ENCODE measurements at regions not wholly inside any gene's neighbourhood (a gene's known extent, or its start where the extent isn't known, plus 50 kb on each side); places are given as distances from the start of the nearest gene placed in this dataset.
A peak's percentile ranks its signal among the peaks of the same experiment; 100 is the strongest.

GRCh38 chr6:113562248-113562647 lies 294.9 kb upstream of the MARCKS start:
- DNase-seq (ENCODE audit: low read depth), result no peak

GRCh38 chr6:113564371-113565171 lies 292.6 kb upstream of the MARCKS start:
- peak; percentile 83 for DNase-seq (ENCODE audit: low read depth)

GRCh38 chr6:113565306-113565705 lies 291.8 kb upstream of the MARCKS start:
- peak; percentile 74 for DNase-seq (ENCODE audit: low read depth)

GRCh38 chr6:113570161-113570560 lies 287.0 kb upstream of the MARCKS start:
- DNase-seq (ENCODE audit: low read depth), result peak; percentile 17

- no peak for DNase-seq (ENCODE audit: low read depth)
These were observed 286.5 kb upstream of the MARCKS start for GRCh38 chr6:113570641-113571040.

- no peak for DNase-seq (ENCODE audit: low read depth)
These were observed 283.0 kb upstream of the MARCKS start for GRCh38 chr6:113574147-113574546.

- no peak for DNase-seq (ENCODE audit: low read depth)
These were observed 280.8 kb upstream of the MARCKS start for GRCh38 chr6:113576310-113576709.

- no peak for DNase-seq (ENCODE audit: low read depth)
These were observed 278.5 kb upstream of the MARCKS start for GRCh38 chr6:113578691-113579090.

- DNase-seq (ENCODE audit: low read depth), result no peak
These were observed 272.4 kb upstream of the MARCKS start for GRCh38 chr6:113584767-113585166.

- DNase-seq (ENCODE audit: low read depth), result peak; percentile 47
These were observed 271.9 kb upstream of the MARCKS start for GRCh38 chr6:113585246-113585645.

GRCh38 chr6:113586413-113587077 lies 270.6 kb upstream of the MARCKS start:
- peak; percentile 65 for DNase-seq (ENCODE audit: low read depth)

GRCh38 chr6:113587078-113587699 lies 270.0 kb upstream of the MARCKS start:
- no peak for DNase-seq (ENCODE audit: low read depth)

GRCh38 chr6:113588646-113589045 lies 268.5 kb upstream of the MARCKS start:
- DNase-seq (ENCODE audit: low read depth), result no peak

- peak; percentile 55 for DNase-seq (ENCODE audit: low read depth)
These were observed 265.0 kb upstream of the MARCKS start for GRCh38 chr6:113591896-113592827.

- DNase-seq (ENCODE audit: low read depth), result no peak
These were observed 262.4 kb upstream of the MARCKS start for GRCh38 chr6:113594726-113595125.

GRCh38 chr6:113595911-113596376 lies 261.2 kb upstream of the MARCKS start:
- DNase-seq (ENCODE audit: low read depth), result peak; percentile 35

GRCh38 chr6:113596387-113597230 lies 260.5 kb upstream of the MARCKS start:
- peak; percentile 62 for DNase-seq (ENCODE audit: low read depth)

- peak; percentile 11 for DNase-seq (ENCODE audit: low read depth)
These were observed 259.9 kb upstream of the MARCKS start for GRCh38 chr6:113597231-113597583.

GRCh38 chr6:113598786-113599185 lies 258.4 kb upstream of the MARCKS start:
- DNase-seq (ENCODE audit: low read depth), result no peak

- DNase-seq (ENCODE audit: low read depth), result peak; percentile 63
These were observed 257.7 kb upstream of the MARCKS start for GRCh38 chr6:113599444-113599843.
